ENCODE measurements at regions not wholly inside any gene's neighbourhood (a gene's known extent, or its start where the extent isn't known, plus 50 kb on each side); places are given as distances from the start of the nearest gene placed in this dataset.

DNA sequence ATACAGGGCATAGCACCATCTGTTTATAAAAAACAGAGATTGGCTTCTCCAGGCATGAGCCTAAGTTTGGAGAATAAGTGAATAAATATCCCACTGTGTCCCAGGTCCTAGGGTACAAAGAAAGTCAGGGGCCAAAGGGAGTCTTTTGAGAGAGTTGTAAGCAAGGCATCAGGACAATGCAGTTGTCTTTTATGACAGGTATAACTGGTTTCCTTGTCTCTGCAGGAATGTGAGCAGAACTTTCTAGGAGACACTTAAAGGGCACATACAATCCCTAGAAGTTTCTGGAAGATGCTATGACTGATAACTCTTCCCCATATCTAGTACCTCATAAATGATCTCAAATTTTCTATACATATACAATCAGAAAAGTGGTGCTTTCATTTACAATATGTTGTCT, 245.6 kb upstream of the RGMB start (continued):
- TF ChIP-seq TAF1 (IDR thresholded peaks at IDR 0.05; ENCODE audit: low read depth, low read length) (no peak), GABPA (IDR thresholded peaks at IDR 0.05; ENCODE audit: borderline replicate concordance, insufficient read depth, low read length) (no peak), RXRA (IDR thresholded peaks at IDR 0.05; ENCODE audit: insufficient read depth, low read depth, low read length) (no peak)

Measured in H1 (cell line).